PC-3 (cell line): ENCODE measurements at regions not wholly inside any gene's neighbourhood (a gene's known extent, or its start where the extent isn't known, plus 50 kb on each side); places are given as distances from the start of the nearest gene placed in this dataset.

ENCODE experiments used
- ATAC-seq: fragments of 200-7000 bp; cut with Tn5 transposase; 2 replicates; pipeline ENCODE4 v1.9.1; 2020; ENCODE audit warnings: mild to moderate bottlenecking, moderate library complexity
- BruUV-seq: library from RNA; stranded (reverse); fragments of 400-500 nt; replicated peaks from 2 replicates; lab custom pipeline; 2021; lab: Mats Ljungman, UMichigan
- CTCF ChIA-PET: fragments of 300-600 bp; sonication (Branson Sonifier 250); formaldehyde crosslinking; loops from one replicate; lab custom pipeline; 2022; ENCODE audit warnings: antibody characterized with exemption; lab: Charles Lee
- POLR2A ChIA-PET: fragments of 300-600 bp; sonication (Branson Sonifier 250); formaldehyde crosslinking; loops from one replicate; lab custom pipeline; 2022; ENCODE audit warnings: antibody characterized with exemption; ENCODE audit not compliant: unreplicated experiment; lab: Charles Lee
- DNase-seq: peaks from one replicate; pipeline ENCODE4 v3.0.0-alpha.2; 2015
- H2AFZ ChIP-seq: fragments of 300-600 bp; sonication (generic); 2 replicates; pipeline ENCODE4 v1.6.0; 2016; ENCODE audit warnings: antibody characterized with exemption, low read length
- H3F3A ChIP-seq: fragments of 300-600 bp; sonication (generic); one replicate; pipeline ENCODE4 v1.6.0; 2017; ENCODE audit warnings: antibody characterized with exemption, low read length, control low read depth, mild to moderate bottlenecking; ENCODE audit not compliant: unreplicated experiment
- H3K27ac ChIP-seq: fragments of 300-600 bp; sonication (generic); 2 replicates; pipeline ENCODE4 v1.5.1; 2016; ENCODE audit warnings: mild to moderate bottlenecking, low read length
- H3K27me3 ChIP-seq: fragments of 300-600 bp; sonication (generic); 2 replicates; pipeline ENCODE4 v1.6.1; 2016; ENCODE audit warnings: low read length, mixed read lengths
- H3K36me3 ChIP-seq: fragments of 300-600 bp; sonication (generic); 2 replicates; pipeline ENCODE4 v1.6.1; 2016; ENCODE audit warnings: low read depth, mixed run types, low read length, mixed read lengths
- H3K4me1 ChIP-seq: fragments of 300-600 bp; sonication (generic); 2 replicates; pipeline ENCODE4 v1.5.1; 2016; ENCODE audit warnings: low read length; ENCODE audit not compliant: insufficient read depth
- H3K4me2 ChIP-seq: fragments of 300-600 bp; sonication (generic); 2 replicates; pipeline ENCODE4 v1.6.0; 2016; ENCODE audit warnings: low read length
- H3K4me3 ChIP-seq: fragments of 300-600 bp; sonication (generic); 2 replicates; pipeline ENCODE4 v1.5.1; 2016; ENCODE audit warnings: mild to moderate bottlenecking, low read length, mixed read lengths
- H3K79me2 ChIP-seq: fragments of 300-600 bp; sonication (generic); 2 replicates; pipeline ENCODE4 v1.6.1; 2017; ENCODE audit warnings: low read length, mixed read lengths
- H3K9ac ChIP-seq: fragments of 300-600 bp; sonication (generic); 2 replicates; pipeline ENCODE4 v1.6.0; 2016; ENCODE audit warnings: mild to moderate bottlenecking, low read length
- H3K9me2 ChIP-seq: fragments of 300-600 bp; sonication (generic); replicated peaks from 2 replicates; pipeline ENCODE4 v1.6.1; 2016; ENCODE audit warnings: mixed run types, low read length, mixed read lengths
- H3K9me3 ChIP-seq: fragments of 300-600 bp; sonication (generic); 2 replicates; pipeline ENCODE4 v1.6.1; 2016; ENCODE audit warnings: low read length, mixed read lengths
- H4K20me1 ChIP-seq: fragments of 300-600 bp; sonication (generic); 2 replicates; pipeline ENCODE4 v1.6.1; 2016; ENCODE audit warnings: low read length, mixed read lengths
- CTCF ChIP-seq: fragments of 300-600 bp; sonication (generic); conservative IDR thresholded peaks from 2 replicates; pipeline ENCODE4 v1.5.1; 2017; ENCODE audit warnings: antibody characterized with exemption, low read depth, mild to moderate bottlenecking, low read length
- EZH2 ChIP-seq: fragments of 300-600 bp; sonication (generic); IDR thresholded peaks from one replicate; pipeline ENCODE4 v1.6.1; 2017; ENCODE audit warnings: antibody characterized with exemption, mild to moderate bottlenecking, low read length; ENCODE audit not compliant: unreplicated experiment
- EZH2phosphoT487 ChIP-seq: fragments of 300-600 bp; sonication (generic); IDR thresholded peaks from 2 replicates; pipeline ENCODE4 v1.6.1; 2018; ENCODE audit warnings: mild to moderate bottlenecking, antibody characterized with exemption, low read length, borderline replicate concordance
- intact Hi-C: fragments of 100-400 bp; cut with micrococcal nuclease; formaldehyde crosslinking; loops from 2 replicates; pipeline ENCODE4 v1.9.0; 2023

- ATAC-seq (no peak), DNase-seq (no peak)
- POLR2A ChIA-PET, result no interaction called here
- no peak overlapping the region for H3K4me2 ChIP-seq
- no peaks in the 10 kb centered on the region for H4K20me1 ChIP-seq
- intact Hi-C loops, result no loop called here
- H3K9me3 ChIP-seq, result no peaks in the 10 kb centered on the region
- no TSS peak for BruUV-seq
- no peaks in the 10 kb centered on the region for H3K79me2 ChIP-seq
- CTCF ChIA-PET, result no interaction called here
- no peak overlapping the region for H2AFZ ChIP-seq
- no peak overlapping the region for H3K9ac ChIP-seq
- H3K4me1 ChIP-seq, result no peaks in the 10 kb centered on the region
- H3F3A ChIP-seq, result no peaks in the 10 kb centered on the region
- no peaks in the 10 kb centered on the region for H3K27me3 ChIP-seq
- H3K36me3 ChIP-seq, result no peaks in the 10 kb centered on the region
- no peaks in the 10 kb centered on the region for H3K9me2 ChIP-seq
- H3K27ac ChIP-seq, result no peak overlapping the region
- no peak overlapping the region for H3K4me3 ChIP-seq
- no peak for TF ChIP-seq EZH2phosphoT487
- TF ChIP-seq CTCF, result no peak
- no peak for TF ChIP-seq EZH2
These were observed 531.7 kb downstream of the DSC3 start for GRCh38 chr18:30510882-30511281.

- POLR2A ChIA-PET, result no interaction called here
These were observed 540.9 kb downstream of the DSC3 start for GRCh38 chr18:30501594-30501993.

More at GRCh38 chr18:30501594-30501993, 540.9 kb downstream of the DSC3 start:
- DNase-seq (no peak), ATAC-seq (no peak)
- Histone ChIP-seq H3F3A (no peaks in the 10 kb centered on the region), H3K4me2 (no peak overlapping the region), H3K36me3 (no peaks in the 10 kb centered on the region), H3K27me3 (no peaks in the 10 kb centered on the region), H3K79me2 (no peaks in the 10 kb centered on the region), H3K9me2 (no peaks in the 10 kb centered on the region), H3K4me1 (no peaks in the 10 kb centered on the region), H4K20me1 (no peaks in the 10 kb centered on the region), H3K4me3 (no peak overlapping the region), H2AFZ (no peak overlapping the region), H3K9ac (no peak overlapping the region), H3K9me3 (no peaks in the 10 kb centered on the region), H3K27ac (no peak overlapping the region)
- CTCF ChIA-PET, result no interaction called here
- no TSS peak for BruUV-seq
- TF ChIP-seq EZH2 (no peak), CTCF (no peak), EZH2phosphoT487 (no peak)
- intact Hi-C loops, result no loop called here
